Peyer's patch (tissue), 4 donors: ENCODE measurements at regions not wholly inside any gene's neighbourhood (a gene's known extent, or its start where the extent isn't known, plus 50 kb on each side); places are given as distances from the start of the nearest gene placed in this dataset.

Experiments used
- DNase-seq, 3 donors: peaks; one replicate each; pipeline ENCODE4 v3.0.0-alpha.2; 2017 to 2019
- H3K27ac ChIP-seq, 4 donors: fragments of 200-600 bp; sonication (generic); one replicate each; pipeline ENCODE4 v1.5.1; 2016 to 2019
- H3K27me3 ChIP-seq, 2 donors: fragments of 200-600 bp; sonication (generic); one replicate each; pipeline ENCODE4 v1.5.1; 2019
- H3K36me3 ChIP-seq, 3 donors: fragments of 200-600 bp; sonication (generic); one replicate each; pipeline ENCODE4 v1.5.1; 2016 to 2019
- H3K4me1 ChIP-seq, 4 donors: fragments of 200-600 bp; sonication (generic); one replicate each; pipeline ENCODE4 v1.5.1; 2016 to 2019
- H3K4me3 ChIP-seq, 4 donors: fragments of 200-600 bp; sonication (generic); 1 replicate in 3 of 4; 2 replicates in 1 of 4; pipeline ENCODE4 v1.5.1; 2016 to 2019; ENCODE audit warnings: mild to moderate bottlenecking in 1 of 4
- H3K9me3 ChIP-seq, 4 donors: fragments of 200-600 bp; sonication (generic); one replicate each; pipeline ENCODE4 v1.5.1; 2016 to 2019; ENCODE audit warnings: mild to moderate bottlenecking in 1 of 4
- POLR2A ChIP-seq, 2 donors: fragments of 450-650 bp; IDR thresholded peaks; one replicate each; pipeline ENCODE4 v1.5.1; 2017; ENCODE audit warnings: antibody characterized with exemption in 2 of 2, mild to moderate bottlenecking in 2 of 2, moderate library complexity in 2 of 2
- TF ChIP-seq, protein P1 (sequence below), 6 experiments: fragments of 450-650 bp in 4 of 6; fragments of 200-600 bp in 2 of 6; sonication (generic) in 1 of 6; IDR thresholded peaks; one replicate each; pipeline ENCODE4 v1.5.1; 2017 to 2019; ENCODE audit warnings: antibody characterized with exemption in 6 of 6, mild to moderate bottlenecking in 3 of 6, moderate library complexity in 1 of 6

GRCh38 chr2:207418419-207418818 is 111.3 kb upstream of the CREB1 start:
- DNase-seq = no peak
- H3K27ac ChIP-seq = no peak overlapping the region
- H3K36me3 ChIP-seq = no peaks in the 10 kb centered on the region
- H3K9me3 ChIP-seq = no peaks in the 10 kb centered on the region
- no peak overlapping the region for H3K4me3 ChIP-seq
- TF ChIP-seq POLR2A (IDR thresholded peaks at IDR 0.05) = no peak
- TF ChIP-seq, protein P1, sequence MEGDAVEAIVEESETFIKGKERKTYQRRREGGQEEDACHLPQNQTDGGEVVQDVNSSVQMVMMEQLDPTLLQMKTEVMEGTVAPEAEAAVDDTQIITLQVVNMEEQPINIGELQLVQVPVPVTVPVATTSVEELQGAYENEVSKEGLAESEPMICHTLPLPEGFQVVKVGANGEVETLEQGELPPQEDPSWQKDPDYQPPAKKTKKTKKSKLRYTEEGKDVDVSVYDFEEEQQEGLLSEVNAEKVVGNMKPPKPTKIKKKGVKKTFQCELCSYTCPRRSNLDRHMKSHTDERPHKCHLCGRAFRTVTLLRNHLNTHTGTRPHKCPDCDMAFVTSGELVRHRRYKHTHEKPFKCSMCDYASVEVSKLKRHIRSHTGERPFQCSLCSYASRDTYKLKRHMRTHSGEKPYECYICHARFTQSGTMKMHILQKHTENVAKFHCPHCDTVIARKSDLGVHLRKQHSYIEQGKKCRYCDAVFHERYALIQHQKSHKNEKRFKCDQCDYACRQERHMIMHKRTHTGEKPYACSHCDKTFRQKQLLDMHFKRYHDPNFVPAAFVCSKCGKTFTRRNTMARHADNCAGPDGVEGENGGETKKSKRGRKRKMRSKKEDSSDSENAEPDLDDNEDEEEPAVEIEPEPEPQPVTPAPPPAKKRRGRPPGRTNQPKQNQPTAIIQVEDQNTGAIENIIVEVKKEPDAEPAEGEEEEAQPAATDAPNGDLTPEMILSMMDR (IDR thresholded peaks at IDR 0.05) = no peak
- H3K27me3 ChIP-seq = no peaks in the 10 kb centered on the region
- no peaks in the 10 kb centered on the region for H3K4me1 ChIP-seq

- DNase-seq = no peak
- Histone ChIP-seq H3K27me3 (no peaks in the 10 kb centered on the region), H3K36me3 (no peaks in the 10 kb centered on the region), H3K9me3 (no peaks in the 10 kb centered on the region), H3K4me3 (no peak overlapping the region), H3K4me1 (no peaks in the 10 kb centered on the region), H3K27ac (no peak overlapping the region)
- TF ChIP-seq, protein P1 (IDR thresholded peaks at IDR 0.05) = no peak
- TF ChIP-seq POLR2A (IDR thresholded peaks at IDR 0.05) = no peak
Observed at GRCh38 chr2:207419331-207419730, 110.4 kb upstream of the CREB1 start.

GRCh38 chr2:207421671-207422070 is 108.1 kb upstream of the CREB1 start:
- Histone ChIP-seq H3K27me3 (no peaks in the 10 kb centered on the region), H3K4me1 (no peaks in the 10 kb centered on the region), H3K27ac (no peak overlapping the region), H3K9me3 (no peaks in the 10 kb centered on the region), H3K4me3 (no peak overlapping the region), H3K36me3 (no peaks in the 10 kb centered on the region)
- no peak for DNase-seq
- TF ChIP-seq POLR2A (IDR thresholded peaks at IDR 0.05) = no peak
- TF ChIP-seq, protein P1 (IDR thresholded peaks at IDR 0.05) = no peak

GRCh38 chr2:207422380-207422779 is 107.4 kb upstream of the CREB1 start:
- TF ChIP-seq POLR2A (IDR thresholded peaks at IDR 0.05) = no peak
- TF ChIP-seq, protein P1 (IDR thresholded peaks at IDR 0.05) = no peak
- no peak for DNase-seq
- H3K27ac ChIP-seq = no peak overlapping the region

DNA sequence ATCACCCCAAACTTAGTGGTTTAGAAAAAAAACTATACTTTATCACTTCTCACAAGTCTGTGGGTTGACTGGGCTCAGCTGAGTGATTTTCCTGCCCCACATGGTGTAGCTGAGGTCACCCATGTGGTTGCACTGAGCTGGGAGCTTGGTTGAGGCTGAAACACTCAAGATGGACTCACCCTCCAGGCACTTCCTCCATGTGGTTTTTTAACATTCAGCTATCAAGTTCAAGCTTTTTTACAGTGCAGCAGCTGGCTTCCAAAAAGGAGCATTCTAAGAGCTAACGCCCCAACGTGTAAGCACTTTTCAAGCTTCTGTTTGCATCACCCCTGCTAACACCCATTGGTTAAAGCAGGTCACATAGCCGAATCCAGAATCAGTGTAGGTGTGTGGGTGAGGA is 105.9 kb upstream of the CREB1 start:
- TF ChIP-seq POLR2A (IDR thresholded peaks at IDR 0.05) = no peak
- TF ChIP-seq, protein P1 (IDR thresholded peaks at IDR 0.05) = no peak
- H3K36me3 ChIP-seq = no peaks in the 10 kb centered on the region
- H3K27me3 ChIP-seq = no peaks in the 10 kb centered on the region
- no peak overlapping the region for H3K4me3 ChIP-seq
- no peaks in the 10 kb centered on the region for H3K9me3 ChIP-seq
- no peak for DNase-seq
- no peaks in the 10 kb centered on the region for H3K4me1 ChIP-seq
- H3K27ac ChIP-seq = no peak overlapping the region

More at GRCh38 chr2:207422380-207422779, 107.4 kb upstream of the CREB1 start:
- H3K36me3 ChIP-seq = no peaks in the 10 kb centered on the region
- no peak overlapping the region for H3K4me3 ChIP-seq
- H3K4me1 ChIP-seq = no peaks in the 10 kb centered on the region
- no peaks in the 10 kb centered on the region for H3K9me3 ChIP-seq
- no peaks in the 10 kb centered on the region for H3K27me3 ChIP-seq

DNA sequence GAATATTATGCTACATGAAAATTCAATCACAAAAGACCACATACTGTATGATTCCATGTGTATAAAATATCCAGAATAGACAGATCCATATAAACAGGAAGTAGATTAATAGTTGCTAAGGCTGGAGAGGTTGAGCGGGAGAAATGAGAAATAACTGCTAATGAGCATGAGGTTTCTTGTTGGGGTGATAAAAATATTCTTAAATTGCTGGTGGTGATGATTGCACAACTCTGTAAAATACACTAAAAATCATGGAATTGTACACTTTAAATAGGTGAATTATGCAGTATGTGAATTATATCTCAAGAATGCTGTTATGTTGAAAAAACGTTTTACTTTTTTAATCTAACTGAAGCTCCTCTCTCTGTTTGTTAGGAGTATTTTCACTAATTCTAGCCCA is 101.8 kb upstream of the CREB1 start:
- Histone ChIP-seq H3K4me1 (no peaks in the 10 kb centered on the region), H3K4me3 (no peak overlapping the region), H3K27me3 (no peaks in the 10 kb centered on the region), H3K9me3 (no peaks in the 10 kb centered on the region), H3K27ac (no peak overlapping the region), H3K36me3 (no peaks in the 10 kb centered on the region)
- TF ChIP-seq, protein P1 (IDR thresholded peaks at IDR 0.05) = no peak
- TF ChIP-seq POLR2A (IDR thresholded peaks at IDR 0.05) = no peak
- no peak for DNase-seq
